HepG2 (cell line): ENCODE measurements at regions not wholly inside any gene's neighbourhood (a gene's known extent, or its start where the extent isn't known, plus 50 kb on each side); places are given as distances from the start of the nearest gene placed in this dataset.

Source experiments
- CBX1 ChIP-seq: IDR thresholded peaks from one replicate; pipeline ENCODE4 v1.6.1; 2016; ENCODE audit warnings: antibody characterized with exemption, low read depth
- CTCF ChIP-seq: sonication (generic); formaldehyde crosslinking; IDR thresholded peaks from 2 replicates; pipeline ENCODE4 v1.5.0; 2020; ENCODE audit warnings: mild to moderate bottlenecking, missing genetic modification reagents, moderate library complexity
- PAX8 ChIP-seq: sonication (generic); formaldehyde crosslinking; IDR thresholded peaks from 2 replicates; pipeline ENCODE4 v1.8.0; 2022; ENCODE audit warnings: mild to moderate bottlenecking, missing genetic modification reagents, borderline replicate concordance
- SCMH1 ChIP-seq: sonication (generic); formaldehyde crosslinking; IDR thresholded peaks from 2 replicates; pipeline ENCODE4 v1.9.0; 2021; ENCODE audit warnings: missing genetic modification reagents, mild to moderate bottlenecking, borderline replicate concordance
- STAG1 ChIP-seq: sonication (generic); formaldehyde crosslinking; IDR thresholded peaks from 2 replicates; pipeline ENCODE4 v1.4.0; 2020; ENCODE audit warnings: missing genetic modification reagents
- ZBED4 ChIP-seq: sonication (generic); formaldehyde crosslinking; IDR thresholded peaks from 2 replicates; pipeline ENCODE4 v1.4.0; 2020; ENCODE audit warnings: missing genetic modification reagents, borderline replicate concordance
- ZFP90 ChIP-seq: sonication (generic); formaldehyde crosslinking; IDR thresholded peaks from 2 replicates; pipeline ENCODE4 v1.8.0; 2022; ENCODE audit warnings: missing genetic modification reagents, mild to moderate bottlenecking, inconsistent platforms, borderline replicate concordance
- ZNF234 ChIP-seq: sonication (generic); formaldehyde crosslinking; conservative IDR thresholded peaks from 2 replicates; pipeline ENCODE4 v1.5.1; 2020; ENCODE audit warnings: mild to moderate bottlenecking, missing genetic modification reagents
- ZNF264 ChIP-seq: sonication (generic); formaldehyde crosslinking; IDR thresholded peaks from 2 replicates; pipeline ENCODE4 v1.4.0; 2020; ENCODE audit warnings: missing genetic modification reagents
- ZNF572 ChIP-seq: sonication (generic); formaldehyde crosslinking; IDR thresholded peaks from 2 replicates; pipeline ENCODE4 v1.5.1; 2020; ENCODE audit warnings: mild to moderate bottlenecking, missing genetic modification reagents
- ZNF839 ChIP-seq: sonication (generic); formaldehyde crosslinking; IDR thresholded peaks from 2 replicates; pipeline ENCODE4 v1.4.0; 2020; ENCODE audit warnings: missing genetic modification reagents, mild to moderate bottlenecking, borderline replicate concordance
- ZSCAN25 ChIP-seq: sonication (generic); formaldehyde crosslinking; IDR thresholded peaks from 2 replicates; pipeline ENCODE4 v1.8.0; 2022; ENCODE audit warnings: mild to moderate bottlenecking, missing genetic modification reagents

GRCh38 chr9:126558051-126558665 is 55.6 kb upstream of the LMX1B start (continued):
- TF ChIP-seq CTCF (peak; percentile 92), ZNF264 (CRISPR knock-in tag) (no peak), ZNF572 (CRISPR knock-in tag) (0 out of 2 replicates have a peak, but pooled peaks have one; percentile 32), ZNF234 (no peak), ZBED4 (CRISPR knock-in tag) (no peak), ZFP90 (CRISPR knock-in tag) (no peak), ZNF839 (CRISPR knock-in tag) (no peak), CBX1 (no peak), ZSCAN25 (CRISPR knock-in tag) (no peak), PAX8 (no peak), STAG1 (peak; percentile 93), SCMH1 (CRISPR knock-in tag) (no peak)
